T-helper 2 cell treated with Interferon-gamma antibody and Interleukin-4, amounts not matched to agents 5 μg/mL and 100 μg/mL, for 36 hours (primary cell): ENCODE measurements at regions not wholly inside any gene's neighbourhood (a gene's known extent, or its start where the extent isn't known, plus 50 kb on each side); places are given as distances from the start of the nearest gene placed in this dataset.
"Not testable (repeated sequence)": the region's sequence is repeated elsewhere in the genome, so short reads cannot be mapped to it uniquely, and the experiment has no call there.

ENCODE experiments used
- DNase-seq: peaks from one replicate; pipeline ENCODE4 v3.0.0; 2021; ENCODE audit warnings: low spot score
- H3K27ac Mint-ChIP-seq: one replicate; pipeline ENCODE4 v1.8.0; 2021; ENCODE audit warnings: mild to moderate bottlenecking, mixed read lengths
- H3K27me3 Mint-ChIP-seq: one replicate; pipeline ENCODE4 v1.8.0; 2021; ENCODE audit warnings: low read depth, mixed read lengths
- H3K36me3 Mint-ChIP-seq: one replicate; pipeline ENCODE4 v1.8.0; 2021; ENCODE audit warnings: low read depth, mixed read lengths
- H3K4me1 Mint-ChIP-seq: one replicate; pipeline ENCODE4 v1.8.0; 2021; ENCODE audit warnings: low read depth, mixed read lengths
- H3K4me3 Mint-ChIP-seq: one replicate; pipeline ENCODE4 v1.8.0; 2022; ENCODE audit warnings: mild to moderate bottlenecking, moderate library complexity, mixed read lengths
- H3K9me3 Mint-ChIP-seq: one replicate; pipeline ENCODE4 v1.8.0; 2021; ENCODE audit warnings: mixed read lengths

- not testable (repeated sequence) for H3K36me3 Mint-ChIP-seq, H3K4me1 Mint-ChIP-seq, DNase-seq, H3K4me3 Mint-ChIP-seq, H3K27me3 Mint-ChIP-seq
- Mint-ChIP-seq H3K9me3 (peaks cover 34% of the 10 kb centered on the region), H3K27ac (peak overlapping the region; percentile 19)
Measured at GRCh38 chr21:27517177-27517576, 550.3 kb upstream of the ADAMTS5 start.

GRCh38 chr21:27515676-27516075, 548.8 kb upstream of the ADAMTS5 start:
- Mint-ChIP-seq H3K27me3 (no peaks in the 10 kb centered on the region), H3K4me3 (no peak overlapping the region)

GRCh38 chr21:27513825-27514224, 546.9 kb upstream of the ADAMTS5 start:
- H3K27me3 Mint-ChIP-seq, result no peaks in the 10 kb centered on the region
- H3K4me1 Mint-ChIP-seq, result no peaks in the 10 kb centered on the region
- no peaks in the 10 kb centered on the region for H3K36me3 Mint-ChIP-seq
- H3K27ac Mint-ChIP-seq, result no peak overlapping the region
- H3K4me3 Mint-ChIP-seq, result no peak overlapping the region
- no peak for DNase-seq
- H3K9me3 Mint-ChIP-seq, result peaks cover 21% of the 10 kb centered on the region

More at GRCh38 chr21:27515676-27516075, 548.8 kb upstream of the ADAMTS5 start:
- DNase-seq, result no peak
- H3K4me1 Mint-ChIP-seq, result no peaks in the 10 kb centered on the region
- H3K9me3 Mint-ChIP-seq, result peaks cover 26% of the 10 kb centered on the region
- no peaks in the 10 kb centered on the region for H3K36me3 Mint-ChIP-seq
- H3K27ac Mint-ChIP-seq, result no peak overlapping the region

- Mint-ChIP-seq H3K9me3 (peaks cover 17% of the 10 kb centered on the region), H3K4me3 (no peak overlapping the region), H3K27ac (no peak overlapping the region), H3K36me3 (no peaks in the 10 kb centered on the region), H3K27me3 (no peaks in the 10 kb centered on the region), H3K4me1 (no peaks in the 10 kb centered on the region)
- DNase-seq, result no peak
Measured at GRCh38 chr21:27513016-27513415, 546.1 kb upstream of the ADAMTS5 start.

- no peak overlapping the region for H3K27ac Mint-ChIP-seq
- H3K27me3 Mint-ChIP-seq, result no peaks in the 10 kb centered on the region
- no peak for DNase-seq
- H3K4me3 Mint-ChIP-seq, result no peak overlapping the region
- no peaks in the 10 kb centered on the region for H3K4me1 Mint-ChIP-seq
- no peaks in the 10 kb centered on the region for H3K36me3 Mint-ChIP-seq
- peaks cover 10% of the 10 kb centered on the region for H3K9me3 Mint-ChIP-seq
Measured at GRCh38 chr21:27511233-27511632, 544.3 kb upstream of the ADAMTS5 start.

GRCh38 chr21:27507695-27508094, 540.8 kb upstream of the ADAMTS5 start:
- Mint-ChIP-seq H3K27ac (no peak overlapping the region), H3K4me1 (no peaks in the 10 kb centered on the region), H3K27me3 (no peaks in the 10 kb centered on the region), H3K9me3 (peaks cover 4% of the 10 kb centered on the region), H3K36me3 (no peaks in the 10 kb centered on the region), H3K4me3 (no peak overlapping the region)
- no peak for DNase-seq

- no peaks in the 10 kb centered on the region for H3K4me1 Mint-ChIP-seq
- no peaks in the 10 kb centered on the region for H3K9me3 Mint-ChIP-seq
- no peaks in the 10 kb centered on the region for H3K27me3 Mint-ChIP-seq
- no peak for DNase-seq
- no peaks in the 10 kb centered on the region for H3K36me3 Mint-ChIP-seq
- H3K27ac Mint-ChIP-seq, result no peak overlapping the region
- no peak overlapping the region for H3K4me3 Mint-ChIP-seq
Measured at GRCh38 chr21:27505516-27505915, 538.6 kb upstream of the ADAMTS5 start.

- H3K27me3 Mint-ChIP-seq, result no peaks in the 10 kb centered on the region
- H3K36me3 Mint-ChIP-seq, result no peaks in the 10 kb centered on the region
Measured at GRCh38 chr21:27502801-27503200, 535.9 kb upstream of the ADAMTS5 start.

GRCh38 chr21:27498025-27498424, 531.1 kb upstream of the ADAMTS5 start:
- H3K4me3 Mint-ChIP-seq, result no peak overlapping the region
- H3K27ac Mint-ChIP-seq, result no peak overlapping the region
- no peaks in the 10 kb centered on the region for H3K4me1 Mint-ChIP-seq
- no peaks in the 10 kb centered on the region for H3K27me3 Mint-ChIP-seq
- H3K9me3 Mint-ChIP-seq, result peaks cover 6% of the 10 kb centered on the region
- no peaks in the 10 kb centered on the region for H3K36me3 Mint-ChIP-seq
- DNase-seq, result no peak

More at GRCh38 chr21:27502801-27503200, 535.9 kb upstream of the ADAMTS5 start:
- H3K9me3 Mint-ChIP-seq, result peaks cover 6% of the 10 kb centered on the region
- no peaks in the 10 kb centered on the region for H3K4me1 Mint-ChIP-seq
- H3K27ac Mint-ChIP-seq, result no peak overlapping the region
- no peak overlapping the region for H3K4me3 Mint-ChIP-seq
- no peak for DNase-seq

GRCh38 chr21:27495836-27496235, 528.9 kb upstream of the ADAMTS5 start:
- no peaks in the 10 kb centered on the region for H3K36me3 Mint-ChIP-seq
- DNase-seq, result no peak
- no peaks in the 10 kb centered on the region for H3K27me3 Mint-ChIP-seq
- peaks cover 10% of the 10 kb centered on the region for H3K9me3 Mint-ChIP-seq
- H3K4me3 Mint-ChIP-seq, result no peak overlapping the region
- no peak overlapping the region for H3K27ac Mint-ChIP-seq
- H3K4me1 Mint-ChIP-seq, result no peaks in the 10 kb centered on the region

GRCh38 chr21:27493542-27493941, 526.7 kb upstream of the ADAMTS5 start:
- no peak for DNase-seq
- Mint-ChIP-seq H3K27ac (no peak overlapping the region), H3K4me3 (no peak overlapping the region), H3K27me3 (no peaks in the 10 kb centered on the region), H3K36me3 (no peaks in the 10 kb centered on the region), H3K4me1 (no peaks in the 10 kb centered on the region), H3K9me3 (peaks cover 4% of the 10 kb centered on the region)

GRCh38 chr21:27487676-27488075, 520.8 kb upstream of the ADAMTS5 start:
- Mint-ChIP-seq H3K36me3 (no peaks in the 10 kb centered on the region), H3K27ac (no peak overlapping the region), H3K27me3 (no peaks in the 10 kb centered on the region), H3K4me3 (no peak overlapping the region), H3K9me3 (peaks cover 4% of the 10 kb centered on the region), H3K4me1 (no peaks in the 10 kb centered on the region)
- DNase-seq, result no peak

GRCh38 chr21:27480841-27481261, 514.0 kb upstream of the ADAMTS5 start:
- Mint-ChIP-seq H3K27ac (no peak overlapping the region), H3K4me3 (no peak overlapping the region), H3K9me3 (peaks cover 15% of the 10 kb centered on the region), H3K27me3 (no peaks in the 10 kb centered on the region), H3K4me1 (no peaks in the 10 kb centered on the region), H3K36me3 (no peaks in the 10 kb centered on the region)
- DNase-seq, result no peak

- Mint-ChIP-seq H3K27me3 (no peaks in the 10 kb centered on the region), H3K4me1 (no peaks in the 10 kb centered on the region), H3K27ac (no peak overlapping the region), H3K4me3 (no peak overlapping the region), H3K9me3 (peaks cover 13% of the 10 kb centered on the region), H3K36me3 (no peaks in the 10 kb centered on the region)
- DNase-seq, result no peak
Measured at GRCh38 chr21:27477296-27477695, 510.4 kb upstream of the ADAMTS5 start.

GRCh38 chr21:27476696-27477095, 509.8 kb upstream of the ADAMTS5 start:
- no peak for DNase-seq
- no peaks in the 10 kb centered on the region for H3K27me3 Mint-ChIP-seq
- H3K4me3 Mint-ChIP-seq, result no peak overlapping the region
- peaks cover 9% of the 10 kb centered on the region for H3K9me3 Mint-ChIP-seq
- no peaks in the 10 kb centered on the region for H3K36me3 Mint-ChIP-seq
- H3K27ac Mint-ChIP-seq, result no peak overlapping the region
- H3K4me1 Mint-ChIP-seq, result no peaks in the 10 kb centered on the region
